Neural cell (in vitro differentiated cells): ENCODE measurements at regions not wholly inside any gene's neighbourhood (a gene's known extent, or its start where the extent isn't known, plus 50 kb on each side); places are given as distances from the start of the nearest gene placed in this dataset.

Source experiments
- CTCF ChIP-seq: fragments of 450-650 bp; IDR thresholded peaks from 2 replicates; pipeline ENCODE4 v1.5.1; 2014; ENCODE audit warnings: antibody characterized with exemption, mild to moderate bottlenecking, moderate library complexity; ENCODE audit not compliant: poor library complexity, severe bottlenecking
- EP300 ChIP-seq: fragments of 450-650 bp; conservative IDR thresholded peaks from 2 replicates; pipeline ENCODE4 v1.6.1; 2014; ENCODE audit warnings: antibody characterized with exemption, mild to moderate bottlenecking, moderate library complexity; ENCODE audit not compliant: poor library complexity, severe bottlenecking
- RAD21 ChIP-seq: fragments of 450-650 bp; conservative IDR thresholded peaks from 2 replicates; pipeline ENCODE4 v1.6.1; 2014; ENCODE audit warnings: antibody characterized with exemption, mild to moderate bottlenecking, moderate library complexity
- TAF1 ChIP-seq: IDR thresholded peaks from 2 replicates; pipeline ENCODE4 v1.6.1; 2012; ENCODE audit warnings: low read depth

- TF ChIP-seq TAF1 (no peak), RAD21 (no peak), CTCF (no peak), EP300 (no peak)
These were observed 131.9 kb upstream of the SPRED2 start for GRCh38 chr2:65564299-65564698.
